MM.1S (cell line): ENCODE measurements at regions not wholly inside any gene's neighbourhood (a gene's known extent, or its start where the extent isn't known, plus 50 kb on each side); places are given as distances from the start of the nearest gene placed in this dataset.

Experiments
- DNase-seq: peaks from one replicate; pipeline ENCODE4 v3.0.0-alpha.2; 2015
- H2AFZ ChIP-seq: fragments of 300-600 bp; sonication (generic); 2 replicates; pipeline ENCODE4 v1.6.0; 2016; ENCODE audit warnings: antibody characterized with exemption, low read length
- H3F3A ChIP-seq: fragments of 300-600 bp; sonication (generic); 2 replicates; pipeline ENCODE4 v1.6.1; 2016; ENCODE audit warnings: mild to moderate bottlenecking, antibody characterized with exemption, low read length, moderate library complexity, mixed read lengths; ENCODE audit not compliant: insufficient read depth
- H3K27ac ChIP-seq: fragments of 300-600 bp; sonication (generic); 2 replicates; pipeline ENCODE4 v1.5.1; 2016; ENCODE audit warnings: mild to moderate bottlenecking, low read length
- H3K27me3 ChIP-seq: fragments of 300-600 bp; sonication (generic); replicated peaks from 2 replicates; pipeline ENCODE4 v1.6.0; 2016; ENCODE audit warnings: low read length; ENCODE audit not compliant: insufficient read depth
- H3K36me3 ChIP-seq: fragments of 300-600 bp; sonication (generic); replicated peaks from 2 replicates; pipeline ENCODE4 v1.6.1; 2016; ENCODE audit warnings: mild to moderate bottlenecking, low read length, mixed read lengths; ENCODE audit not compliant: insufficient read depth
- H3K4me1 ChIP-seq: fragments of 300-600 bp; sonication (generic); 2 replicates; pipeline ENCODE4 v1.6.1; 2016; ENCODE audit warnings: low read length, mixed read lengths
- H3K4me2 ChIP-seq: fragments of 300-600 bp; sonication (generic); 2 replicates; pipeline ENCODE4 v1.6.0; 2016; ENCODE audit warnings: low read depth, low read length
- H3K4me3 ChIP-seq: fragments of 300-600 bp; sonication (generic); 2 replicates; pipeline ENCODE4 v1.5.1; 2016; ENCODE audit warnings: low read length, mixed read lengths
- H3K79me2 ChIP-seq: fragments of 300-600 bp; sonication (generic); 2 replicates; pipeline ENCODE4 v1.6.1; 2016; ENCODE audit warnings: mixed run types, low read length, mixed read lengths
- H3K9ac ChIP-seq: fragments of 300-600 bp; sonication (generic); 2 replicates; pipeline ENCODE4 v1.6.1; 2016; ENCODE audit warnings: low read length, mixed read lengths
- H3K9me2 ChIP-seq: fragments of 300-600 bp; sonication (generic); replicated peaks from 2 replicates; pipeline ENCODE4 v1.6.1; 2016; ENCODE audit warnings: mild to moderate bottlenecking, low read length, mixed read lengths; ENCODE audit not compliant: insufficient read depth
- H3K9me3 ChIP-seq: fragments of 300-600 bp; sonication (generic); replicated peaks from 2 replicates; pipeline ENCODE4 v1.6.1; 2016; ENCODE audit warnings: mild to moderate bottlenecking, low read length, mixed read lengths; ENCODE audit not compliant: insufficient read depth
- H4K20me1 ChIP-seq: fragments of 300-600 bp; sonication (generic); 2 replicates; pipeline ENCODE4 v1.6.1; 2016; ENCODE audit warnings: mild to moderate bottlenecking, low read length, moderate library complexity, mixed read lengths; ENCODE audit not compliant: insufficient read depth
- EZH2 ChIP-seq: fragments of 300-600 bp; sonication (generic); optimal IDR thresholded peaks from 2 replicates; pipeline ENCODE3; 2017; ENCODE audit warnings: low read depth, mild to moderate bottlenecking, antibody characterized with exemption, low read length, mixed read lengths
- EZH2phosphoT487 ChIP-seq: fragments of 300-600 bp; sonication (generic); IDR thresholded peaks from 2 replicates; pipeline ENCODE4 v1.6.1; 2018; ENCODE audit warnings: antibody characterized with exemption, low read length
- TF ChIP-seq, protein P1 (sequence below): fragments of 300-600 bp; sonication (generic); IDR thresholded peaks from 2 replicates; pipeline ENCODE4 v1.5.1; 2016; ENCODE audit warnings: antibody characterized with exemption, low read length, mixed read lengths

DNA sequence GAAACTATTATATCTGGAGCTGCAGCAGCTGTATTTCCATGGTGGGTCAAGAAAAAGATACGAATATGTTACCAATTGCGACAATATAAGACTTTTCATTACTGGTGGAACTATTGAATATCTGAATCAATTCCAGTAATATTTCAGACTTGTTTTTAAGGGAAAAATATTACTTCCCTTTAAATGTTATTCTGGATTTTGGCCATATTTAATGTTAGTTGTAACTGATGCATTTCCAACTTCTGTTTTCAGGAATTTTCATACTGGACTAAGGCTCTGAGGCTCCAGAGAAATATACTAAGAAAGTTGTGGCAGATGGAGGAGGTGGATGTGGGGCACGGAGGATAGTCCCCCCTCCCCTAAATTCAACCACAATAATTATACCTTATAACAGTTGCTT, 555.2 kb upstream of the SETBP1 start:
- Histone ChIP-seq H2AFZ (no peak overlapping the region), H3K36me3 (no peaks in the 10 kb centered on the region), H3K9me3 (no peaks in the 10 kb centered on the region), H3K4me2 (no peak overlapping the region), H3K79me2 (no peaks in the 10 kb centered on the region), H3K4me1 (no peaks in the 10 kb centered on the region), H3K4me3 (no peak overlapping the region), H3K9me2 (no peaks in the 10 kb centered on the region), H4K20me1 (no peaks in the 10 kb centered on the region), H3K9ac (no peak overlapping the region), H3K27me3 (no peaks in the 10 kb centered on the region), H3F3A (no peaks in the 10 kb centered on the region), H3K27ac (no peak overlapping the region)
- TF ChIP-seq, protein P1, sequence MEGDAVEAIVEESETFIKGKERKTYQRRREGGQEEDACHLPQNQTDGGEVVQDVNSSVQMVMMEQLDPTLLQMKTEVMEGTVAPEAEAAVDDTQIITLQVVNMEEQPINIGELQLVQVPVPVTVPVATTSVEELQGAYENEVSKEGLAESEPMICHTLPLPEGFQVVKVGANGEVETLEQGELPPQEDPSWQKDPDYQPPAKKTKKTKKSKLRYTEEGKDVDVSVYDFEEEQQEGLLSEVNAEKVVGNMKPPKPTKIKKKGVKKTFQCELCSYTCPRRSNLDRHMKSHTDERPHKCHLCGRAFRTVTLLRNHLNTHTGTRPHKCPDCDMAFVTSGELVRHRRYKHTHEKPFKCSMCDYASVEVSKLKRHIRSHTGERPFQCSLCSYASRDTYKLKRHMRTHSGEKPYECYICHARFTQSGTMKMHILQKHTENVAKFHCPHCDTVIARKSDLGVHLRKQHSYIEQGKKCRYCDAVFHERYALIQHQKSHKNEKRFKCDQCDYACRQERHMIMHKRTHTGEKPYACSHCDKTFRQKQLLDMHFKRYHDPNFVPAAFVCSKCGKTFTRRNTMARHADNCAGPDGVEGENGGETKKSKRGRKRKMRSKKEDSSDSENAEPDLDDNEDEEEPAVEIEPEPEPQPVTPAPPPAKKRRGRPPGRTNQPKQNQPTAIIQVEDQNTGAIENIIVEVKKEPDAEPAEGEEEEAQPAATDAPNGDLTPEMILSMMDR = no peak
- TF ChIP-seq EZH2phosphoT487 (no peak), EZH2 (no peak)
- DNase-seq = no peak

DNA sequence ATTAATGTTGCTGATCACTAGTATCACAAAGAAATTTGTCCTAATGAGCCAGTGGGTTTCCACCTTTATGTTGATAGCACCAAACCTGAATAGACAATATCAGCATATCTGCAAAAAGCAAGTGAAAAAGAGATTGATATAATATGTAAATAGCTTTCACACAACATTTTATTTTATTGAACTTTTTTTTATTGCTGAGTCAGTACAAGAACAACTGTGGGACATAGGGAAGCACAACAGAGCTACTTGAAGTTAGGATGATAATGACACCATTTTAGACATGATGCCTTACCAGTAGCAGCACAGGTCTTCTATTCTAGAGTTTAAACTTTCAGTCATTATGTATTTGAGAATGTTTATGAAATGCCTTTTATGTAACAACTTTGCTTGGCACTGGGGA, 554.1 kb upstream of the SETBP1 start:
- Histone ChIP-seq H3F3A (no peaks in the 10 kb centered on the region), H3K9me3 (no peaks in the 10 kb centered on the region), H3K4me2 (no peak overlapping the region), H3K9me2 (no peaks in the 10 kb centered on the region), H3K79me2 (no peaks in the 10 kb centered on the region), H3K27ac (no peak overlapping the region), H3K27me3 (no peaks in the 10 kb centered on the region), H2AFZ (no peak overlapping the region), H3K4me3 (no peak overlapping the region), H3K4me1 (no peaks in the 10 kb centered on the region), H3K36me3 (no peaks in the 10 kb centered on the region), H3K9ac (no peak overlapping the region), H4K20me1 (no peaks in the 10 kb centered on the region)
- DNase-seq = no peak
- no peak for TF ChIP-seq EZH2
- TF ChIP-seq EZH2phosphoT487 = no peak
- TF ChIP-seq, protein P1 = no peak

DNA sequence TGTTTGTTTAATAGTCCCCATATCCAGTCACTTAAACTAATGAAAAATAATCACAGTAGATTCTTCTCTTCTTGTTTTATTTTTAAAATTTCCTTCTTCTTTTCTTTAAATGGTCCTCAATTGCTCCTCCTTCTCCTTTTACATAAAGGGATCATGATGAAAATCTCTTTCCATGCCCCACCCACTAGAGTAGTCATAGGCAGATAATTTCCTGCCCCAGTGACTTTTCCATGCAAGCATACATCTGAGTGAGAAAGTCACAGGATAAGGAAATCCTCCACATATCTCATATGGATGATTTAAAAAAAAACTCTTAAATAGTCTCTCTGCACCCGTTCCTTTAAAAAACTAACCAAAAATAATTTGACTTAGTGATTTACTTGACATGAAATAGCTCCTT, 552.3 kb upstream of the SETBP1 start:
- H3K4me2 ChIP-seq = no peak overlapping the region
- no peaks in the 10 kb centered on the region for H3K36me3 ChIP-seq
- no peaks in the 10 kb centered on the region for H3K4me1 ChIP-seq
- no peaks in the 10 kb centered on the region for H3K9me3 ChIP-seq
- H3K27ac ChIP-seq = no peak overlapping the region
- no peaks in the 10 kb centered on the region for H3K79me2 ChIP-seq
- no peak for TF ChIP-seq EZH2
- TF ChIP-seq EZH2phosphoT487 = no peak
- TF ChIP-seq, protein P1 = no peak
- no peak overlapping the region for H3K4me3 ChIP-seq
- no peaks in the 10 kb centered on the region for H3F3A ChIP-seq
- no peak for DNase-seq
- no peaks in the 10 kb centered on the region for H4K20me1 ChIP-seq
- H2AFZ ChIP-seq = no peak overlapping the region
- no peak overlapping the region for H3K9ac ChIP-seq
- no peaks in the 10 kb centered on the region for H3K27me3 ChIP-seq
- no peaks in the 10 kb centered on the region for H3K9me2 ChIP-seq
